HEK293T (cell line): ENCODE measurements at regions not wholly inside any gene's neighbourhood (a gene's known extent, or its start where the extent isn't known, plus 50 kb on each side); places are given as distances from the start of the nearest gene placed in this dataset.

Experiments used
- CTCF ChIA-PET: fragments of 350-600 bp; formaldehyde crosslinking; extraction: SDS; loops from one replicate; lab custom pipeline; 2021; ENCODE audit warnings: antibody characterized with exemption, inconsistent platforms; lab: Yijun Ruan, JAX
- POLR2A ChIA-PET: fragments of 350-600 bp; formaldehyde crosslinking; extraction: SDS; loops from one replicate; lab custom pipeline; 2020; ENCODE audit warnings: antibody characterized with exemption, inconsistent platforms; lab: Yijun Ruan, JAX
- DNase-seq: peaks from one replicate; pipeline ENCODE4 v3.0.0; 2012; ENCODE audit warnings: mixed read lengths; ENCODE audit errors: extremely low spot score
- ARNT ChIP-seq: fragments of 450-650 bp; IDR thresholded peaks from 2 replicates; pipeline ENCODE4 v1.6.1; 2017; ENCODE audit warnings: mild to moderate bottlenecking
- BHLHE40 ChIP-seq: fragments of 450-650 bp; IDR thresholded peaks from 2 replicates; pipeline ENCODE4 v1.6.1; 2016; ENCODE audit warnings: mild to moderate bottlenecking, moderate library complexity, borderline replicate concordance
- CTBP1 ChIP-seq: fragments of 450-650 bp; IDR thresholded peaks from 2 replicates; pipeline ENCODE4 v1.6.1; 2016; ENCODE audit warnings: borderline replicate concordance
- ELF4 ChIP-seq: fragments of 450-650 bp; IDR thresholded peaks from 2 replicates; pipeline ENCODE4 v1.6.1; 2017; ENCODE audit warnings: antibody characterized with exemption
- FOXA1 ChIP-seq: fragments of 450-650 bp; IDR thresholded peaks from 2 replicates; pipeline ENCODE4 v1.6.1; 2016; ENCODE audit warnings: mild to moderate bottlenecking
- FOXK2 ChIP-seq: fragments of 450-650 bp; IDR thresholded peaks from 2 replicates; pipeline ENCODE4 v1.6.1; 2016; ENCODE audit warnings: mild to moderate bottlenecking
- FOXM1 ChIP-seq: fragments of 450-650 bp; IDR thresholded peaks from 2 replicates; pipeline ENCODE4 v1.6.1; 2017; ENCODE audit warnings: mild to moderate bottlenecking, borderline replicate concordance
- HDGF ChIP-seq: fragments of 450-650 bp; IDR thresholded peaks from 2 replicates; pipeline ENCODE4 v1.6.1; 2017; ENCODE audit warnings: antibody characterized with exemption, borderline replicate concordance
- L3MBTL2 ChIP-seq: fragments of 450-650 bp; conservative IDR thresholded peaks from 2 replicates; pipeline ENCODE4 v1.6.1; 2016; ENCODE audit warnings: mild to moderate bottlenecking
- LEF1 ChIP-seq: fragments of 450-650 bp; IDR thresholded peaks from 2 replicates; pipeline ENCODE4 v1.6.1; 2017; ENCODE audit warnings: mild to moderate bottlenecking, borderline replicate concordance
- NFRKB ChIP-seq: fragments of 450-650 bp; IDR thresholded peaks from 2 replicates; pipeline ENCODE4 v1.6.1; 2016; ENCODE audit warnings: mild to moderate bottlenecking, moderate library complexity
- PKNOX1 ChIP-seq: fragments of 450-650 bp; IDR thresholded peaks from 2 replicates; pipeline ENCODE4 v1.6.1; 2016
- SP1 ChIP-seq: fragments of 450-650 bp; IDR thresholded peaks from 2 replicates; pipeline ENCODE4 v1.6.1; 2017
- SUZ12 ChIP-seq: fragments of 450-650 bp; IDR thresholded peaks from 2 replicates; pipeline ENCODE4 v1.6.1; 2016; ENCODE audit warnings: mild to moderate bottlenecking
- TARDBP ChIP-seq: fragments of 450-650 bp; IDR thresholded peaks from 2 replicates; pipeline ENCODE4 v1.6.1; 2016
- ZNF384 ChIP-seq: fragments of 450-650 bp; IDR thresholded peaks from 2 replicates; pipeline ENCODE4 v1.6.1; 2016

GRCh38 chr22:48424661-48425060 is 1403.0 kb downstream of the BRD1 start:
- no peak for TF ChIP-seq ELF4
- ChIA-PET POLR2A (no interaction called here), CTCF (no interaction called here)
- DNase-seq: no peak

- DNase-seq: no peak
- ChIA-PET POLR2A (no interaction called here), CTCF (no interaction called here)
- TF ChIP-seq TARDBP: no peak
- no peak for TF ChIP-seq FOXK2
- TF ChIP-seq NFRKB: no peak
- no peak for TF ChIP-seq BHLHE40
- no peak for TF ChIP-seq LEF1
- no peak for TF ChIP-seq ZNF384
- no peak for TF ChIP-seq SUZ12
- no peak for TF ChIP-seq PKNOX1
- TF ChIP-seq FOXA1: no peak
- TF ChIP-seq HDGF: no peak
- TF ChIP-seq ELF4: no peak
- no peak for TF ChIP-seq SP1
- no peak for TF ChIP-seq L3MBTL2
- TF ChIP-seq CTBP1: no peak
These were observed 1403.5 kb downstream of the BRD1 start for GRCh38 chr22:48424201-48424627.

GRCh38 chr22:48423481-48423911 is 1404.2 kb downstream of the BRD1 start:
- TF ChIP-seq LEF1 (no peak), FOXA1 (no peak), NFRKB (no peak), ZNF384 (no peak), SUZ12 (no peak), ARNT (no peak), TARDBP (no peak), ELF4 (no peak), L3MBTL2 (no peak), CTBP1 (no peak), FOXK2 (no peak), HDGF (no peak), PKNOX1 (no peak), FOXM1 (no peak), SP1 (no peak), BHLHE40 (no peak)
- DNase-seq: no peak
- CTCF ChIA-PET: no interaction called here
- POLR2A ChIA-PET: no interaction called here

GRCh38 chr22:48422900-48423480 is 1404.7 kb downstream of the BRD1 start:
- no peak for TF ChIP-seq HDGF
- TF ChIP-seq PKNOX1: no peak
- no peak for TF ChIP-seq ARNT
- TF ChIP-seq L3MBTL2: no peak
- no peak for TF ChIP-seq FOXM1
- TF ChIP-seq ELF4: no peak
- TF ChIP-seq FOXK2: no peak
- TF ChIP-seq ZNF384: no peak
- TF ChIP-seq TARDBP: no peak
- TF ChIP-seq SUZ12: no peak
- TF ChIP-seq BHLHE40: no peak
- TF ChIP-seq LEF1: no peak
- no peak for DNase-seq
- ChIA-PET CTCF (interaction anchor here (0.6 kb wide), 1 partner anchor 952 kb away, joined by 5 read pairs; no protein-coding TSS in a partner anchor), POLR2A (no interaction called here)

GRCh38 chr22:48418831-48419230 is 1408.8 kb downstream of the BRD1 start:
- no peak for TF ChIP-seq BHLHE40
- TF ChIP-seq ZNF384: no peak
- no peak for TF ChIP-seq TARDBP
- TF ChIP-seq SP1: no peak
- no peak for TF ChIP-seq PKNOX1
- no peak for TF ChIP-seq HDGF
- TF ChIP-seq FOXM1: no peak
- no peak for TF ChIP-seq L3MBTL2
- no peak for TF ChIP-seq FOXA1
- TF ChIP-seq SUZ12: no peak
- no peak for TF ChIP-seq FOXK2
- no peak for TF ChIP-seq LEF1
- TF ChIP-seq ELF4: no peak
- TF ChIP-seq ARNT: no peak
- CTCF ChIA-PET: no interaction called here
- no peak for DNase-seq
- POLR2A ChIA-PET: no interaction called here
